ENCODE measurements at regions not wholly inside any gene's neighbourhood (a gene's known extent, or its start where the extent isn't known, plus 50 kb on each side); places are given as distances from the start of the nearest gene placed in this dataset.

DNA sequence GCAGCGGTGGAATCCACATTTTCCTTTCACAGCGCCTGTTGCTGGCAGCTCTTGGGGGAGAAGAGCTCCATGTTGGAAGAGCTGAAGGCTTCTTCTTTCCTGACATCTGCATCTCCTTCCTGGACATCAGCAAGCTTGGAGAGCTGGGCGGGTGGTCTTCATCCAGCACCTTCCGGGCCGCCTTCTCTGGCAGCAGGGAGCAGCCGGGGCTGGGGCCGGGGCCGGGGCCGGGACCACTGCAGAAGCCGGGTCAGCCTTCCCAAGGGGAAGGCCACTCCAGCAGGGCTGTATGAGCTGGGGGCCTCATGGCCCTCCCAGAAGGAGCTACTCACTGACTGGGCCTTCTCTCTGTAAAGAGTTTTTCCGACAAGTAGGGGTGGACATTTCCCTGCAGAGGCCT lies 787.5 kb downstream of the TLE4 start:
- H3K79me2 ChIP-seq (ENCODE audit: control insufficient read depth, insufficient read depth, low read length), result no peaks in the 10 kb centered on the region
- no peak for FAIRE-seq
- no peaks in the 10 kb centered on the region for H3K9me3 ChIP-seq (replicated peaks; ENCODE audit: control insufficient read depth, insufficient read depth, low read depth, low read length)
- no peak overlapping the region for H2AFZ ChIP-seq (ENCODE audit: low read depth, low read length)
- H3K4me2 ChIP-seq (ENCODE audit: insufficient read depth, low read length), result no peak overlapping the region
- intact Hi-C loops (cut with micrococcal nuclease), result no loop called here
- no peak for ATAC-seq
- no TSS peak for BruUV-seq (replicated peaks)
- POLR2A ChIA-PET, result no interaction called here
- in situ Hi-C loops (cut with MboI), result no loop called here
- H3K4me3 ChIP-seq, result no peak overlapping the region
- H4K20me1 ChIP-seq (replicated peaks; ENCODE audit: control insufficient read depth, insufficient read depth, low read length), result no peaks in the 10 kb centered on the region
- CTCF ChIA-PET (ENCODE audit: low intra/inter-chr PET ratio), result no interaction called here
- no peaks in the 10 kb centered on the region for H3K9me1 ChIP-seq (ENCODE audit: control insufficient read depth, insufficient read depth, low read length)
- H3K27me3 ChIP-seq (ENCODE audit: control insufficient read depth in 2 of 2, insufficient read depth in 2 of 2, low read length in 2 of 2), result no peaks in the 10 kb centered on the region
- TF ChIP-seq ZNF274 (IDR thresholded peaks at IDR 0.05; ENCODE audit: borderline replicate concordance, low read depth, low read length) (no peak), FOXM1 (IDR thresholded peaks at IDR 0.05; ENCODE audit: low read depth) (no peak), FOXM1 (CRISPR knock-in tag; IDR thresholded peaks at IDR 0.05; ENCODE audit: low read depth) (no peak), PPARD (CRISPR knock-in tag; IDR thresholded peaks at IDR 0.05) (no peak), ZNF696 (CRISPR knock-in tag; conservative IDR thresholded peaks at IDR 0.05) (no peak), NR2C2 (CRISPR knock-in tag; IDR thresholded peaks at IDR 0.05) (no peak), NR2C2 (tag; IDR thresholded peaks at IDR 0.05) (no peak), TOE1 (IDR thresholded peaks at IDR 0.05; ENCODE audit: borderline replicate concordance) (no peak), TOE1 (CRISPR knock-in tag; IDR thresholded peaks at IDR 0.05; ENCODE audit: borderline replicate concordance, low read depth) (no peak), YY1 (IDR thresholded peaks at IDR 0.05; ENCODE audit: borderline replicate concordance in 1 of 3, control insufficient read depth in 1 of 3, extremely low read depth in 1 of 3, insufficient read depth in 3 of 3, insufficient read length in 1 of 3, insufficient replicate concordance in 2 of 3, low read depth in 1 of 3, low read length in 2 of 3) (no peak)
- TF ChIP-seq, protein P1, sequence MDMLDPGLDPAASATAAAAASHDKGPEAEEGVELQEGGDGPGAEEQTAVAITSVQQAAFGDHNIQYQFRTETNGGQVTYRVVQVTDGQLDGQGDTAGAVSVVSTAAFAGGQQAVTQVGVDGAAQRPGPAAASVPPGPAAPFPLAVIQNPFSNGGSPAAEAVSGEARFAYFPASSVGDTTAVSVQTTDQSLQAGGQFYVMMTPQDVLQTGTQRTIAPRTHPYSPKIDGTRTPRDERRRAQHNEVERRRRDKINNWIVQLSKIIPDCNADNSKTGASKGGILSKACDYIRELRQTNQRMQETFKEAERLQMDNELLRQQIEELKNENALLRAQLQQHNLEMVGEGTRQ (CRISPR knock-in tag; IDR thresholded peaks at IDR 0.05), result no peak
- H3K27ac ChIP-seq (ENCODE audit: extremely low read depth, low read depth, low read length), result no peak overlapping the region
- no peaks in the 10 kb centered on the region for H3K36me3 ChIP-seq (ENCODE audit: control insufficient read depth, insufficient read depth, low read length)
- no peak overlapping the region for H3K9ac ChIP-seq (ENCODE audit: insufficient read depth in 1 of 2, low read depth in 2 of 2, low read length in 2 of 2)
- H3K4me1 ChIP-seq (replicated peaks in 1 of 2; ENCODE audit: control insufficient read depth in 2 of 2, insufficient read depth in 2 of 2, low read length in 2 of 2), result no peaks in the 10 kb centered on the region
- no peak for DNase-seq (ENCODE audit: extremely low read depth in 1 of 4, low spot score in 3 of 4)
- 0% methylated on average over 3 of the region's 11 CpGs for WGBS (ENCODE audit: insufficient coverage, low coverage, missing lambda C conversion rate)
